GM21619 (cell line): ENCODE measurements at regions not wholly inside any gene's neighbourhood (a gene's known extent, or its start where the extent isn't known, plus 50 kb on each side); places are given as distances from the start of the nearest gene placed in this dataset.

Source experiments
- ATAC-seq: cut with Tn5 transposase; IDR thresholded peaks from one replicate; pipeline ENCODE4 v1.9.1; 2021; ENCODE audit not compliant: unreplicated experiment

GRCh38 chr1:94599095-94599813 is 57.7 kb upstream of the F3 start:
- ATAC-seq = no peak

GRCh38 chr1:94597701-94598100 is 56.1 kb upstream of the F3 start:
- no peak for ATAC-seq

GRCh38 chr1:94596260-94596659 is 54.7 kb upstream of the F3 start:
- no peak for ATAC-seq

- no peak for ATAC-seq
These were observed 54.1 kb upstream of the F3 start for GRCh38 chr1:94595658-94596057.

GRCh38 chr1:94593611-94594010 is 52.1 kb upstream of the F3 start:
- ATAC-seq = no peak

GRCh38 chr1:94592571-94592920 is 51.0 kb upstream of the F3 start:
- ATAC-seq = no peak

- no peak for ATAC-seq
These were observed 50.4 kb upstream of the F3 start for GRCh38 chr1:94591823-94592570.
